Endothelial cell (in vitro differentiated cells): ENCODE measurements at regions not wholly inside any gene's neighbourhood (a gene's known extent, or its start where the extent isn't known, plus 50 kb on each side); places are given as distances from the start of the nearest gene placed in this dataset.
"Not testable (repeated sequence)": the region's sequence is repeated elsewhere in the genome, so short reads cannot be mapped to it uniquely, and the experiment has no call there.

Experiments used
- DNase-seq: peaks from one replicate; pipeline ENCODE4 v3.0.0; 2021; ENCODE audit warnings: low spot score
- H3K27ac Mint-ChIP-seq: one replicate; pipeline ENCODE4 v1.8.0; 2021; ENCODE audit warnings: mixed read lengths, inconsistent platforms; ENCODE audit not compliant: unreplicated experiment
- H3K27me3 Mint-ChIP-seq: one replicate; pipeline ENCODE4 v1.8.0; 2021; ENCODE audit warnings: mild to moderate bottlenecking, moderate library complexity, mixed read lengths, inconsistent platforms; ENCODE audit not compliant: unreplicated experiment
- H3K36me3 Mint-ChIP-seq: one replicate; pipeline ENCODE4 v1.8.0; 2021; ENCODE audit warnings: mild to moderate bottlenecking, low read depth, mixed read lengths, inconsistent platforms; ENCODE audit not compliant: unreplicated experiment
- H3K4me1 Mint-ChIP-seq: one replicate; pipeline ENCODE4 v1.8.0; 2021; ENCODE audit warnings: mild to moderate bottlenecking, mixed read lengths, inconsistent platforms; ENCODE audit not compliant: unreplicated experiment
- H3K4me3 Mint-ChIP-seq: one replicate; pipeline ENCODE4 v1.8.0; 2021; ENCODE audit warnings: mild to moderate bottlenecking, mixed read lengths, inconsistent platforms; ENCODE audit not compliant: unreplicated experiment
- H3K9me3 Mint-ChIP-seq: one replicate; pipeline ENCODE4 v1.8.0; 2021; ENCODE audit warnings: mixed read lengths, inconsistent platforms; ENCODE audit not compliant: unreplicated experiment
- TF ChIP-seq, protein P1 (sequence below): fragments of 200-600 bp; sonication (generic); IDR thresholded peaks from one replicate; pipeline ENCODE4 v1.5.0; 2021; ENCODE audit warnings: antibody characterized with exemption; ENCODE audit not compliant: unreplicated experiment

GRCh38 chr6:141953072-141953471 is 179.7 kb upstream of the GJE1 start:
- H3K36me3 Mint-ChIP-seq, result peaks cover 39% of the 10 kb centered on the region
- H3K27ac Mint-ChIP-seq, result no peak overlapping the region
- H3K4me1 Mint-ChIP-seq, result peaks cover 23% of the 10 kb centered on the region
- peaks cover 35% of the 10 kb centered on the region for H3K9me3 Mint-ChIP-seq
- H3K27me3 Mint-ChIP-seq, result peaks cover 2% of the 10 kb centered on the region
- TF ChIP-seq, protein P1, sequence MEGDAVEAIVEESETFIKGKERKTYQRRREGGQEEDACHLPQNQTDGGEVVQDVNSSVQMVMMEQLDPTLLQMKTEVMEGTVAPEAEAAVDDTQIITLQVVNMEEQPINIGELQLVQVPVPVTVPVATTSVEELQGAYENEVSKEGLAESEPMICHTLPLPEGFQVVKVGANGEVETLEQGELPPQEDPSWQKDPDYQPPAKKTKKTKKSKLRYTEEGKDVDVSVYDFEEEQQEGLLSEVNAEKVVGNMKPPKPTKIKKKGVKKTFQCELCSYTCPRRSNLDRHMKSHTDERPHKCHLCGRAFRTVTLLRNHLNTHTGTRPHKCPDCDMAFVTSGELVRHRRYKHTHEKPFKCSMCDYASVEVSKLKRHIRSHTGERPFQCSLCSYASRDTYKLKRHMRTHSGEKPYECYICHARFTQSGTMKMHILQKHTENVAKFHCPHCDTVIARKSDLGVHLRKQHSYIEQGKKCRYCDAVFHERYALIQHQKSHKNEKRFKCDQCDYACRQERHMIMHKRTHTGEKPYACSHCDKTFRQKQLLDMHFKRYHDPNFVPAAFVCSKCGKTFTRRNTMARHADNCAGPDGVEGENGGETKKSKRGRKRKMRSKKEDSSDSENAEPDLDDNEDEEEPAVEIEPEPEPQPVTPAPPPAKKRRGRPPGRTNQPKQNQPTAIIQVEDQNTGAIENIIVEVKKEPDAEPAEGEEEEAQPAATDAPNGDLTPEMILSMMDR, result no peak
- no peak for DNase-seq
- no peak overlapping the region for H3K4me3 Mint-ChIP-seq

GRCh38 chr6:141946502-141946901 is 186.2 kb upstream of the GJE1 start:
- Mint-ChIP-seq H3K4me1 (no peaks in the 10 kb centered on the region), H3K27me3 (no peaks in the 10 kb centered on the region), H3K36me3 (peaks cover 9% of the 10 kb centered on the region), H3K9me3 (peaks cover 9% of the 10 kb centered on the region), H3K4me3 (no peak overlapping the region), H3K27ac (no peak overlapping the region)
- TF ChIP-seq, protein P1, result no peak
- DNase-seq, result no peak

DNA sequence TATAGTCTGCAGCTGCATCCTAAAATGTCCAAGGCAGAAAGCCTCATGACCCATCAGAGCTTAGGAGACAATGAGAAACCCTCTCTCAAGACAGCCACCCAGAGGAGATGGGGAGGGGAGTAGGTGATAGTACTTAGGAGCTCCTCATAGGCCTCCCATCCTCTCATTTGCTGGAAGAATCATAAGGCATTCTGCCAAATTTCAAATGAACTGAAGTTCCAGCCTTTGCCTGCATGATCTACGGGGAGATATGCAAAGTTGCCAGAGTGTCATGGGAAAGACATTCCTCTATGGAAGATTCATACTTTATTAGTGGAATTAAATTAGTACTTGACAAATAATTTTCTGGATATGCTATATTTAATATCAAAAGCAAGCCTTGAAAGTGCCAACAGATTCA is 194.1 kb upstream of the GJE1 start:
- no peaks in the 10 kb centered on the region for H3K4me1 Mint-ChIP-seq
- no peaks in the 10 kb centered on the region for H3K27me3 Mint-ChIP-seq
- TF ChIP-seq, protein P1, result no peak
- H3K27ac Mint-ChIP-seq, result no peak overlapping the region
- no peak for DNase-seq
- peaks cover 8% of the 10 kb centered on the region for H3K36me3 Mint-ChIP-seq
- peaks cover 6% of the 10 kb centered on the region for H3K9me3 Mint-ChIP-seq
- no peak overlapping the region for H3K4me3 Mint-ChIP-seq

DNA sequence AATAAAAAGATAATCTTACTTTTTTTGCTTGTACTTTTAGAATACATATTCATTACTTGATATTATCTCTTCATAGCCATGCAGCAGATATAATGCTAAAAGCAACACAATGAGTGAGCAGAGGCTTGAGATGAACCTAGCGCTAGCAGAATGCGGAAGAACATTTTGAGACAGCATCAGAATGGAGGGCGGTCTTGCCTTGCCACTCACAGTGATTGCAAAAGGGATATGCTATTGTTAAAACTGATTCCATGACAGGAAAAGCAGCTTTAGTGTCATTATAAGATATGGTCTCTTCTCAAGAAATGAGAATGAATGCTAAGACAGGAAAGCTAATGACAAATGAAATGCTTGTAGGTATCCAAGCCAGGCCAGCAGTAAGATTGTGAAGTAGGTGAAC is 200.0 kb upstream of the GJE1 start:
- peaks cover 18% of the 10 kb centered on the region for H3K4me1 Mint-ChIP-seq
- H3K27ac Mint-ChIP-seq, result no peak overlapping the region
- no peak overlapping the region for H3K4me3 Mint-ChIP-seq
- DNase-seq, result no peak
- peaks cover 5% of the 10 kb centered on the region for H3K36me3 Mint-ChIP-seq
- TF ChIP-seq, protein P1, result no peak
- H3K9me3 Mint-ChIP-seq, result no peaks in the 10 kb centered on the region
- peaks cover 3% of the 10 kb centered on the region for H3K27me3 Mint-ChIP-seq

DNA sequence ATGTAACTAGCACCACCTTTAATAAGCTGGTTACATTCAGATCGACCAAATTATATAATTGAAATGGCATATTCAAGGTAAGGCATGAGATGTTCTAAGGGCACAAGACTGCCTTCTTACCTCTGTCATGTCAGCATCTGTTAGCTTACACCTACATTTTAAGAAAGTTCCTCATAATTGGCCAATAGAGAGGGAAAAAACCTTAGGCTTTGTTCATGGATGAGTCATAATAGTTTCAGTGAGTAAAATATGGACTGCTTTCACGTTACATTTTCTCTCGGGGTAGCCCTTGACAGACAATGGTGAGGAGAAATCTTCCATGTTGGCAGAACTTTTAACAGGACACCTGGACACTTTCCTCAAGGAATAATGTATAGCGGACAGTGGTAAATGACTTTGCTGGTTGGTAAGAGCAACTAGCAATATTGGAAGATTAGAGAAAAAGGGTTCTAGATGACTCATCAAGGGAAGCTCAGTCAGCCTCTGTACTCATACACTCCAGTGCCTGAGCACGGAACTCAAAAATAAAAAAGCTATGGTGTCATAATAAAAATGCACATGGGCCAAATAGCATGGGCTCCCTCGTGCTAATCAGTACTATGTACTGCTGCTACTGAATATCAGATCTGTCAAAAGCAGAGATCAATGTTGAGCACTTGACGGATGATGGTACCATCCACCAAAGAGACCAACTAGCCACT is 206.4 kb upstream of the GJE1 start:
- not testable (repeated sequence) for DNase-seq, H3K27me3 Mint-ChIP-seq, H3K4me1 Mint-ChIP-seq, H3K9me3 Mint-ChIP-seq, H3K27ac Mint-ChIP-seq, H3K36me3 Mint-ChIP-seq, H3K4me3 Mint-ChIP-seq
